Glomerular visceral epithelial cell (primary cell): ENCODE measurements at regions not wholly inside any gene's neighbourhood (a gene's known extent, or its start where the extent isn't known, plus 50 kb on each side); places are given as distances from the start of the nearest gene placed in this dataset.

Experiments
- DNase-seq: peaks from one replicate; pipeline ENCODE4 v3.0.0-alpha.2; 2016; ENCODE audit errors: extremely low spot score

DNA sequence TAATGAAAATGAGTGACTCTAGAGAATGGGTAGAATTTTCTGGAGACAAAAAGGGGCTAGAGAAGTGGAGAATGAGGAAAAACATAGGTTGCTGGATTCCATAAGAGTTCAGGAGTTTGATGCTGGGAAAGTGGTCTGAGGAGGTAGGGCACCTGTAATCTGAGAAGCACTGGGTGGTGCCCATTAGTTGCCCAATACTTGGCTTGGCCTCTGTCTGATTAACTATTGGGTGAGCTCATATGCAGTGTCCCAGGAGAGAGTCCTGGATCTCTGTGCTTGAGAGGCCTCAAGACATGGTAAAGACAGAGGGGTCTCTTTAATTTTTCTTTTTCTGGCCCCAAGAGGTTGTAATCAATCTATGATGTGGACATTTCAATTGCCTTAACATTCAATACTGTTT, 390.1 kb downstream of the TDRD3 start:
- no peak for DNase-seq

DNA sequence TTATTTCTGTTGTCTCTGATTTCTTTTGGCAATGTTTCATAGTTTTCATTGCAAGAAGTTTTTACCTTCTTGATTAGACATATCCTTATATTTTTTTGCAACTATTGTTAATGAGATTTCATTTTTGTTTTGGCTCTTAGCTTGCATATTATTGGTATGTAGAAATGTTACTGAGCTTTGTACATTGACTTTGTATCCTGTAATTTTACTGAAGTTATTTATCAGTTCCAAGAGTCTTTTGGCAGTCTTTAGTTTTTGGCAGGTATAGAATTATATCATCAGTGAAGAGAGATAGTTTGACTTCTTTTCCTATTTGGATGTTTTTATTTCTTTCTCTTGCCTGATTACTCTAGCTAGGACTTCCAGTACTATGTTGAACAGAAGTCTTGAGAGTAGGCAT, 375.7 kb downstream of the TDRD3 start:
- no peak for DNase-seq

DNA sequence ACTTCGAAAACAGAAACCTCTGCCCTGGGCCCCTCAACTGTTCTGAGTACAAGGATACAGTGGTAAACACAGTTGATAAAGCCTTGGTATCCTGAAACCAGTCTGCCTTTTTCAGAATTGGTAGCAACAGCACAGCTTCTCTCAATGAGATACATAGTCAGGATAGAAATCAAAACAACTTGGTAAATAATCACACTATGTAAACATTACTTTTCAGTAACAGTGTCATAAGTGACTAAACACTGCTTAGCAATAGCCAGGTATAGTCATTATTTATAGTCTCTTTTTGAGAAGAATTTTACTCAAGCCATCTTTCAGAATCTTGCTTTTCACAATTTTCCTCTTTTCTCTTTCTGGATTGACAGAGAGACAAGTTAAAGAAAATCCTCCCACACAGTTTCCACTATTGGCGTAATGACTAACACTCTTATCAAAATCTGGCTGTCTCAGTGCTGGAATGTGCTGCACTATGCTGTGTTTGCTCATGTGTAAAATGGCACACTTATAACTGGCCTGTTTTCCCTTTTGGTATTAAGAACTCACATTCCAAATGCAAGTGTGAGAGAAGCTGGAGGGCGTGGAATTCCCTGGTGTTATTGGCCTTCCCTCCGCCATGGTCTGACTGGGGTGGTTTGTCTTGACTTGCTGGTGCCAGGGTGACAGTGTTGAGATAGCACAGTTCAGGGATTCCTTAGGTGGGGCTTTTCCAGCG, 368.8 kb downstream of the TDRD3 start:
- DNase-seq = peak; percentile 70

DNA sequence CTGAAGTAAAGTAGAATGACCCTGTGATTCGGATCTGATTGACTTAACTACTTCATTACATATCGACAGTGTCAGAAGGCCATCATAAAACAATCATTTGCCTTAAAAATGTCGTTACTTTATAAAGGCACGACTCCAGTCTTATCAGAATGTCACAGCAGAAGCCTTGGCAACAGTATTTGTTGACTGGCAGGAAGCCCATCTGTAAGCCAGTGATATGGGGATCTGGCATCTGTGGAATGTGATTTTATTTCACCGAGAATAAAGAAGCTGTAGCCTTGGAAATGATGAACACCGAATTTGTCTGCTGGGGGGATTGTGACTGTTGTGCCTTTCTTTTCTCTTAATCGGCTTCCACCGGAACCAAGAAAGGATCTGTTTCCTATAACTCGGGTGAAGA, 362.5 kb downstream of the TDRD3 start:
- peak; percentile 61 for DNase-seq

DNA sequence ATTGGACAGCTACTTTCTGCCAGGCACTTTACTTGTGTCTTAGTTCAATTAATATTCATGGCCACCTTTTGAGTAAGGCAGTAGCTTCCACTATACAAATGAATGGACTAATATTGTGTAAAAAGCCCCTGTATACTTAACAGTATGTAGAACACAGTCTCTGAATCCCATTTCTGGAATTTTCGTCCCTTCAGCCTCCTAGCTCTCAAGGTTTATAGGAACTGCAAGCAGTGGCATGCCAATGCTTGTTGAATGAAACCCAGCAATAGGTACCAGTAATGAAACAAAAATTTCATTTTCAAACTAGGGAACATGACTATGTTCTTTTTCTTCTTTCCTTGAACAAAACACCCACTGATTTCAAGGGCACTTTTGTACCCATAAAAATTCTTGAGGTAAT, 361.6 kb downstream of the TDRD3 start:
- no peak for DNase-seq

DNA sequence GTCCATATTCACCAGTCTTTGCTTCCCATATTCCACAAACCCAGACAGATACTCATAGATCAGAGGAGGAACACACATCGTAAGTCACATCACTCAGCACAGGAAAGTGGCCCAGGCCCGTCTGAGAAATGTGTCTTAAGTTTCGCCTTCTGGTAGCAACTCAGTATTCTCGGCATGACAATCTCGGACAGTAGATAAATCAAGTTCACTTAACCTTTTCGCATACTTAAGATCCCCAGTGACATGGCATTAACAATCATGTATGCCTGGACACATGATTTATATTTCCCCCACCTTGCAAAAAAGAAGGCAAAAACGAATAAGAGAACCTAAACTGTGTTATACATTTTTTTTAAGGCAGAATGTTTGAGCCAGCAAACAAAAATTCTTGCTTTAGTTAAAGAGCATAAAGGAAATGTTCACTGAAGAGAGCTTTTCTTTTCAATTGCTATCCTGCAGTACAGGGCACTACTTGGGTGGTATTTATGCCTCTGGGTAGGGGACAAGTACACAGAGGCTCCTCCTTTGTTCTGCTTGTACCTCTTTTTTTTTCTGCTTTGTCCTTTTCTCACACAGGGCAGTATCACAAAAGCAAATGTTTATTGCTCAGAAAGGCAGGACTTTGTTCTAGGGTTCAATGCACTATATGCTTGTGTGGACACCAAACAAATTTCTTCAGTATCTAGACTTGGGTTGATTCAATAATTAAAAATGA, 360.6 kb downstream of the TDRD3 start:
- DNase-seq = no peak

DNA sequence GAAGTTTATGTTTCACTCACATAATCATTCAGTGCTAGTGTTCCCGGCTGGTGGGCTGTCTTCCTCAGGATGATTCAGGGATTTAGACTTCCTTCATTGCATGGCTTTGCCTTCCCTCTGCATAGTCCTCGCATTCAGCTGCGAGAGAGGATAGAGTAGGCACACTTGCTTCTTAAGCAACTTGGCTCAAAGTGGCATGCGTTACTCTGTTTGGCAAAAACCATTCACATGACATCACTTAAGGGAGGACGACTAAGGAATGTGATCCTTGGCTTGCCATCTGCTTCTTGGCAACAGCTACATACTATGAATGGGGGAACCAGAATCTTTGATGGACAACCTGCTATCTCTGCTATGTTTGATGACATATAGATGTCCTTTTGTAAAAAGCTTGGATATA, 359.3 kb downstream of the TDRD3 start:
- peak; percentile 10 for DNase-seq

DNA sequence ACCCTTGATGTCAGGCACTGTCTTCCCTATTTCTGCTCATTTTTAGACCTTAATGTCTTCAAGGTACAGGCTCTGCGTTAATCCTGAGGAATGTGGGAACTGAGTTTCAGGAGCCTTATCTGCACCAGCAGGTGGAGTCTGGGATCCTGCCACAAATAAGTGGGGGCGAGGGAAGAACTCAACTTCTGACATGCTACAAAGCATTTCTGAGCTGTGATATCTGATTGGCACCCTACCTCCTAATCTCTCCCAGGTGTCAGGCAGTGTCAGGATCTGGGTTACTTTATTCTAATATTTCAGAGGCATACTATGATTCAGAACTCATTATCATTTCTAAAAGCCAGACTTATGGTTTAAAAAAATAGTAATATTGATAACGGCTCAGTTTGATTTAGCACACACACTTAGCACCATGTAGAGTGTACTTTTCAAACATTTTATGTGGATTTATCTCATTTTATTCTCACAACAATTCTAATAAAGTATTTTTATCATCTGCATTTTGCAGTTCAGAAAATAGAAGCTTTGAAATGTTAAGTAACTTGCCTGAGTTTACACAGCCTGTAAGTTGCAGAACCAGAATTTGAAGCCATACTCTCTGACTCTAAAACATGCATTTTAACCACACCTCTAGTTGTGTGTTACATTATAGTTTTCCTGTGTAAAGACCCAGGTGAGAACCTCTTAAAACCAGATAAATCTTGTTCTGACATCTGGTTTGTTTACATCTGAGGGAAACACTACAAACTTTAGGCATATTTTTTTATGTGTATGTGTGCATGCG, 358.6 kb downstream of the TDRD3 start:
- DNase-seq = no peak

DNA sequence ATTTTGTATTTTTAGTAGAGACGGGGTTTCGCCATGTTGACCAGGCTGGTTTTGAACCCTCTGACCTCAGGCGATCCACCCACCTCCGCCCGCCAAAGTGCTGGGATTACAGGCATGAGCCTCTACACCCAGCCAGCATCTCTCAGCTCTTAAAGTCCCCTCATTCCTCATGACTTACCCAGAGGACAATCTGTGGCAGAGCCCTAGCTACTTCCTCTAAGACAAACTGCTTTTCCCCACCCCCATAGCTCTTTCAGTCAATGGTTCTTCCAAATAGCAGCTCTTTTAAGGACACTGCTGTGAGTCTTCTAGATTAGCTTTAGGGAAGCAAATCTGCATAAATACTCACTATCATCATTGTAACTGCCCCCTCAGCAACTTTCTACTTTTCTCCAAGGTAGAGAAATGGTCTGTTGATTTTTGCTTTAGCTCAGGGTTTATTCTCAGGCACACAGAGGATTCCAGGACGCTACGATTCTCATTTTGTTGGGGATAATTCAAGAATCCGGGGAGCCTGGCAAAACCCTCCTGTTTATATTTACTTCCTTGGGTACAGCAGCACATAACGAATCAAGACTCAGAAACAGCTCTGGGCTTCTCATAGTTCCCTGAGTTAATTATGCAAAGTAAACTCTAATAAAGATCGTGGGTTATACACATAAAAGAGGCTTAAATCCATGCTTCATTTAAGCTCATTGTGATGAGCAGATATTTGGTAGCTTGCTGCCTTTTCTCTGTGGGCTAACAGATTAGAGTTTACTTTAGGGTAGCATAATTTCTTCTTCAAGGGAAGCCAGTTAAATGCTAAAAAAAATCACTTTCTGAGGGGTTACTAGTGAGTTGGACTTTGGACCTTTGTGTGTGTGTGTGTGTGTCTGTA, 357.4 kb downstream of the TDRD3 start:
- DNase-seq = no peak

DNA sequence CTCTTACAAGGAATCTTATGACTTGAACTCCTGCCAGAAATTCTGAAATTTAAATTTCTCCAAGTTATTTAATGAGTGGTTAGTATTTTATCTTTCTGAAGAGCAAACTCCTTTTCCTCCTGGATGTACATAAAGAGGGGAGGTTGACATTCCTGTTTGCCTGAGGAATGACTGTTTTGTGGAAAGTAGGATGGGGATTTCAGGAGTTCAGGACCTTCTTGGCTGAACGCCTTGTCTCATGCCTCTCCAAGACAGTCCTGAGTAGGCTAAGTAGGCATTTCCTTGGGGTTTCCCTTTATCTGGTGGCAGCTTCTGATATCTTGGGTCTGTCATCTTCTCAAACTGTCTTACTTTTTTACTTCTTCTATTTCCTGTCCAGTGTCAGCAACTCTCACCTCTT, 356.6 kb downstream of the TDRD3 start:
- DNase-seq = no peak

DNA sequence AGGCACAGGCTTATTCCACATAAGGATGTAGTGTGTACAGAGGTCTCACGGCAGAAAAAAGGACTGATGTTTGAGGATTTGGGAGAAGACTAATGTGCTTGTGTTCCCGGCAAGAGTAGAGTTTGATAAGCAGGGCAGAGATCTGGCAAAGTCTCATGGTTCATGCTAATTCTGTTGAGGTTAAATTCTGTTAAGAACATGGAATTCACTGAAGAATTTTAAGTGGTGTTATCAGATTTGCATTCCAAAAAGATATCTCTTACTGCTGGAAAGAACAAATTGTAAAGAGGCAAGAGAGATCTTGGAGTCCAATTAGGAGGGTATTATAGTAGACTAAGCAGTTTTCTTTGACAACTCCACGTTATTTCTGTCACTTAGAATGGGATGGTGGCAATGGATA, 348.3 kb downstream of the TDRD3 start:
- DNase-seq = no peak

DNA sequence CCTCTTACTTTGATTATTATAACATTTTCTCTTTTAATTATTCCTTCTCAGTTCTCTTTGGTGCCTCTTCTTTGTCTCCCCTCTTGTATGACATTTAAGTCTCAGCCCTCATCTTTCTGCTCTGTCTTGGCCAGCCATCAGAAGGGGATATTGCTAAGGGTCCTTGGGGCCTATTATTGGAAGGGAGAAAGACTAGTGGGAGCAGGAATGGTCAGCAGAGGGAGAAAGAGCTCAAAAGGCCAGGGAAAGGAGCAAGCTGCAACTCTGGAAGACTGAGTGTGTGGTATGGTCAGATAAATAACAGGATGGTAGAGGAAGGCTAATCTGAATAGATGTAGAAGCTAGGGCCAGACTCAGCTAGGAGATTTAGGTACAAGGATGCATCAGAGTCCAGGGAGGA, 336.9 kb downstream of the TDRD3 start:
- DNase-seq = no peak

DNA sequence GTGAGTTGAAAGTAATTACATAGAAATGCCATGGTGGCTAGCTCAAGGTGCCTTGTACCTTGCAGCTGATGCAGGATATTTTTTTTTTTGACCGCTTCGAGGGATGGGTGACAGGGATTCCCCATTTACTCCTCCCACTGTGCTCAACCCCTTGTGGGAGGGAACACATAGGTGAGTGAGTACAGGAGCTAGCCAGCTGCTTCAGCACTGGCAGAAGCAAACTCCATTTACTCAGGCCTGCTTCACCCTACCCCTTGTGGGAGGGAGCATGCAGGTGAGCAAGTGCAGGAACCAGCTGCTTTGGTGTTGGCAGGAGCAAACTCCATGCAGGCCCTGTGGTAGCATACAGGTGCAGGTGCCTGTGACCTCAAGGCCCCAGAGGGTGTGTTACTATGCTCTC, 330.1 kb downstream of the TDRD3 start:
- no peak for DNase-seq

DNA sequence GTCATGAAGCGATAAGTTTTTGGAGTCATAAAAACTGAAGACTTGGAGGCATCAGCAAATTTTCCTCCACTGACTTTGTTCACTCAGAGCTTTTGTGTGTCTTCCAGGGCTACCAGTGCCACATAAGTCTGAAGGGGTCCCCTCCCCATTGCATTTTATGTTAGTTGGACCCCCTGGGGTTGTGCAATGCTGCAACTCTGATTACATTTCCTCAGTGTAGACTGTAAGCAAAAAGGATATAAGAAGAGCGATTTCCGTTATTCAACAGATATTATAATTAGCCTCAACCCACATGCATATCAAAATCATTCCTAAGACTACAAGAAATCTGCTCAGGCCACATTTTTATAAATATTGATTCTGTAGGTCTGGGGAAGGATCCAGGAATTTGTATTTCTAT, 324.0 kb downstream of the TDRD3 start:
- no peak for DNase-seq

DNA sequence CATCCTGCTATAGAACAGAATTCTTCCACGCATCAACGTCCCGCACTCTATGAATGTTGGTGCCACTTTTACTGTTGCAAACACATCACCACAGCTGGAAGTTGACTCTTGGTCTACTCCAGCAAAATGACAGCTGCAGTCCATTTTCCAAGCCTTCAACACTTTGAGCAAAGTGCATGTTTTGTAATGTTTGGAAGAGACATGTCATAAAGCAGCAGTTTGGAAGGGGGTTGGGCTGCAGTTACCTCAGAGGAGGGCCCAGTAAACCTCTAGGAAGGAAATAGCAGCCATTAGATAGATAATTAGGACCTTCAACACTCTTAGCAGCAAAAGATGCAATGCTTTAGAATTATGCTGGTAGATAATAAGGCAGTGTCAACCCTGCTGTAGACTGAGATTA, 323.6 kb downstream of the TDRD3 start:
- no peak for DNase-seq

DNA sequence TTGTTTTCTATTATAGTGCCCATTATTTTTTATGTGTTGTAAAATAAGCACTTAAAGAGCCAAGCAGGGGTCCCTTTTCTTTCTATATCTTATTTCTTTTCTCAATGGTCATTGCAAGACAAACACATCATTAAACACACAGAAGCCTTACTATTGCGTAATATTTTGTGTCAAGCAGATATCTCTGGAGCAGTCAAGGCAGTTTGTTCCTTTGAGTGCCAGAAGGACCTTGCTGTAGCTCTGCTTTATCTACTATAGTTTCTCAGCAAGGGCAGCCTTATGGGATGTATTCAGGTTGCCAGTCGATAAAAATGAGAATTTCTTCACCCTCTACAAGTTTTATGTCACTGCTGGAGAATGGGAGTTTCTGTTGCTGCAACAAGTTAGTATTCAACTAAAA, 319.3 kb downstream of the TDRD3 start:
- no peak for DNase-seq

DNA sequence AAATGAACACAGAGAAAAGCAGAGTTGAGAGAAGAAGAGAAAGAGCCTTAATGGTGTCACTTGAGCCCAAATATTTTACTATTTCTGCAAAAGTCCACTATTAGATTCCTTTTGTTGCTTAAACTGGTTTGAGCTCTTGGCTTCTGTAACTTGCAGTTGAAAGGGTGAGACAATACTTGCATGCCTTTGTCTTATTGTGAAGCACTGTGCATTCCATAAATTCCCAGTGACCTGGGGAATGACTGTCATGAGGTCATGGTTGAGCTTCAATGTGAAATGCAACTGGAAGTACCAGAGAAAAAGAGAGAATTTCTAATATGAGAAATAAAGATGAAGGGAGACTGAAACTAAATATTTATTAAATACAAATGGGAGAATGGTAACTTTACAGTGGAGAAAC, 310.9 kb downstream of the TDRD3 start:
- DNase-seq = no peak

DNA sequence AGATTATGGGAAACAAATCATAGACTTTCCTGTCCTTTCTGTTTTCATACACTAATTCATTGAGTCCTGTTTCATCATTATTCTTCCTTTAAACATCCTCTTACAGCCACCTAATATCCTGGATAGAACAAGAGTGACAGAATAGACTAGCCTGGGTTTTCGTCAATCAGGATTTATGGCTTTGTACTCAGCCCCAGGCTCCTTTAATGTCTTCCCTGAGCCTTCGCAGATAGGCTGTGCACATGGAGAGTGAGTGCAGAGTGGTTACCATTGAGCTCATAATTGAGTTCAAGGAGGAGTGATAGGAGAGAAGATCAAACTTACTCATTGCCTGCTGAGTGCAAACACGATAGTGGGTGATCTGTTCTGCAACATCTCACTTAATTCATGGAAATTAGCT, 304.9 kb downstream of the TDRD3 start:
- no peak for DNase-seq

DNA sequence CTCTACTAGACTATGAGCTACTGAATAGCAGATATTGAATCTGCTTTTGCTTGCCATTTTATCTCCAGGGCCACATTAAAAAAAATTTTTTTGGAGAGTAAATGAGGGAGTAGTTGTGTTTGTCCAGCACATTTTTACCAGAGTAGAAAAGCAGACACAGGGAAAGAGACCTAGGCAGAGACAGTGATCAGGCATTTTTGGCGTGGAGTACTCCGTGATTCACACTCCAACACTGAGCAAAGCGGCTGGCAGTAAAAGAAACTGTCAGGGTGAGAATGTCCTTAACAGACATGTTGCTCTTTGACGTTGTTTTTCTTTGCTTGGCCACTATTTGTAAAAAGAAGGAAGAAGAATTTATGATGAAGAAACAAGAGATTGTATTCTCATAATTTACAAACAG, 304.0 kb downstream of the TDRD3 start:
- DNase-seq = no peak

DNA sequence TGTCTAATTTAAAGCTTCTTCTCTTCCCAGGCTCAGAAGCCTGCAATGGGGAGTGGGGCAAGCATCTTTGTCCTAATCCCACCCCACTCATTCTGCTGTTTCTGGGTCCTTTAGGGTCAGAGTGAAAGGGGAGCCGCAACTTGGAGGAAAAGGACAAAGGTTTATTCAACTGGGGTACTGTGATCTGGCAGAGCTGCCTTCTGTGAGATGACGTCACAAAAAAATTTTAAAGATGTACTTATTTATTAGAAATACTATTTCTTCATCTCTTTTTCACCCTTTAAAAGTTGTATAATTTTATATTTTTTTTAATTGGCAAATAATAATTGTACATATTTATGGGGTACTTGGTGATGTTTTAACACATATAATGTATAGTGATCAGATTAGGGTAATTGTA, 302.6 kb downstream of the TDRD3 start:
- DNase-seq = no peak

DNA sequence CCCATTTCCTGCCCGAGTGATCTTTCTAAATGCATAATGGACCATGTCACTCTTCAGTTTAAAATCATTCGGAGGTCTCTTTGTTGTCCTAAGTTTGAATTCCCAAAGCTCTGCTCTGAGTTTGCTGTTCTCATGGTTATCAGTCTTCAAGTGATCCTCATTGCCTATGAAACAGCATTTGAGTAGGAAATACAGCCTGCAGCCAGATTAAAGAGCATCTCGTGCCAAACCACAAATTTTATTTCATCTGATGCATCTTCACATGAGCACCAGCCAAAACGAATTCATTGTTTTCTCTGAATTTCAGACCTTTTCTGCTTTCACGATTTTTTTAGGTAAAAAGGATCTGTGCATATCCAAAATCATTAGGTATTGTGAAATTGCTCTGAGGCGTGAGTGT, 299.6 kb downstream of the TDRD3 start:
- DNase-seq = no peak

DNA sequence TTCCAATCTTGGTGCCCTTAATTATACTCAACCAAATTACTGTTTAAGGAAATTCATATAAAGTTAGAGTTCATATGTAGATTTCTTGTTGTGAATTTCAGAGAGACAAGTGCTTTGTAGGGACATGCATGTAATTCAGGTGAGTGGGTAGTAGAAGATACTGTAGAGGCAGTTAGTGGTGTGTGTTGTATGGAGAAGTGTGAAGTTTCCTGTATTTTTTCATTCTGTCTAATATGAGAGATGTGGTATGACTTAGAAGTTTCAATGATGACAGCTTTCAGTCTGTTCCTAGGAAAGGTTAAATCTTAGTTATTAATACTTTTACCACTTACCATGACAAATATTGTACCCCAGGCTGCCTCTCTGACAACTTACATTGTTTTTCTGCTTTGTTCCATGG, 294.2 kb downstream of the TDRD3 start:
- DNase-seq = no peak
